ENCODE measurements at regions not wholly inside any gene's neighbourhood (a gene's known extent, or its start where the extent isn't known, plus 50 kb on each side); places are given as distances from the start of the nearest gene placed in this dataset.

DNA sequence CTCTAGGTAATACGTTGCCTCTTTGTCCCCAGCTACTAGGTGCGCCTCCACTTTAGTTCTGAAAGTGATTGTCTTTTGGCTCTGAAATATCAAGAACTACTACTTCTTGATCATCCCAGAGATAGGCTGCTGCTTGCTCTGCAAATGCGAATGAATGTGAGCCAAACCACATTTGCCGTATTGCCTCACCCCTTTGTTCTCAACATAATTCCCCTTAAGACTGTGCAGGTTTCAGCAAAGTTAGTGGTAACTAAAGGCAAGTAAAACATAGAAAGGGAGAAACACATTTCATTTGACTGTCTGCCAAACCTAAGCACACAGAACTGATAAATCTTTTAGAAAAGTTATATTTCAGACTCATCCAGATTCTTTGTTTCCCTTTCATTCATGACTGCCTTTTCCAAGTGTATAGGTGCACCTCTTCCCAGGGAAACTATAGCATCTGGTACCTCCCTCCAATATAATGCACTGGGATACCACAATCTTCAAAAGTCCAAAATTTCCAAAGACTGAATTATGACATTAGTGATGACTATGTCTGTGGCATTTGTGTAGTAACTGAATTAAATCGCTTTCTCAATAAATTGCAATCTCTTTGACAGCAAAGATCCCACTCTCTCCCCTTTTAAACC, 720.6 kb upstream of the CBLB start:
- TF ChIP-seq, protein P1, sequence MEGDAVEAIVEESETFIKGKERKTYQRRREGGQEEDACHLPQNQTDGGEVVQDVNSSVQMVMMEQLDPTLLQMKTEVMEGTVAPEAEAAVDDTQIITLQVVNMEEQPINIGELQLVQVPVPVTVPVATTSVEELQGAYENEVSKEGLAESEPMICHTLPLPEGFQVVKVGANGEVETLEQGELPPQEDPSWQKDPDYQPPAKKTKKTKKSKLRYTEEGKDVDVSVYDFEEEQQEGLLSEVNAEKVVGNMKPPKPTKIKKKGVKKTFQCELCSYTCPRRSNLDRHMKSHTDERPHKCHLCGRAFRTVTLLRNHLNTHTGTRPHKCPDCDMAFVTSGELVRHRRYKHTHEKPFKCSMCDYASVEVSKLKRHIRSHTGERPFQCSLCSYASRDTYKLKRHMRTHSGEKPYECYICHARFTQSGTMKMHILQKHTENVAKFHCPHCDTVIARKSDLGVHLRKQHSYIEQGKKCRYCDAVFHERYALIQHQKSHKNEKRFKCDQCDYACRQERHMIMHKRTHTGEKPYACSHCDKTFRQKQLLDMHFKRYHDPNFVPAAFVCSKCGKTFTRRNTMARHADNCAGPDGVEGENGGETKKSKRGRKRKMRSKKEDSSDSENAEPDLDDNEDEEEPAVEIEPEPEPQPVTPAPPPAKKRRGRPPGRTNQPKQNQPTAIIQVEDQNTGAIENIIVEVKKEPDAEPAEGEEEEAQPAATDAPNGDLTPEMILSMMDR (conservative IDR thresholded peaks at IDR 0.05; ENCODE audit: low read length), result no peak
- TF ChIP-seq EZH2phosphoT487 (IDR thresholded peaks at IDR 0.05; ENCODE audit: borderline replicate concordance), result no peak
